ENCODE measurements at regions not wholly inside any gene's neighbourhood (a gene's known extent, or its start where the extent isn't known, plus 50 kb on each side); places are given as distances from the start of the nearest gene placed in this dataset.

- peak; percentile 25 for DNase-seq
Observed at GRCh38 chr12:24404086-24404815, 454.8 kb upstream of the SOX5 start.

- no peak for DNase-seq
Observed at GRCh38 chr12:24400533-24400932, 451.1 kb upstream of the SOX5 start.

GRCh38 chr12:24398605-24399004, 449.1 kb upstream of the SOX5 start:
- DNase-seq: no peak

- DNase-seq: no peak
Observed at GRCh38 chr12:24396224-24396623, 446.8 kb upstream of the SOX5 start.

GRCh38 chr12:24394246-24394645, 444.8 kb upstream of the SOX5 start:
- no peak for DNase-seq

- DNase-seq: no peak
Observed at GRCh38 chr12:24393071-24393470, 443.6 kb upstream of the SOX5 start.

- no peak for DNase-seq
Observed at GRCh38 chr12:24389394-24389793, 439.9 kb upstream of the SOX5 start.

GRCh38 chr12:24387381-24387780, 437.9 kb upstream of the SOX5 start:
- DNase-seq: no peak

- no peak for DNase-seq
Observed at GRCh38 chr12:24386836-24387235, 437.4 kb upstream of the SOX5 start.

- DNase-seq: no peak
Observed at GRCh38 chr12:24381790-24382189, 432.3 kb upstream of the SOX5 start.

- no peak for DNase-seq
Observed at GRCh38 chr12:24379861-24380521, 430.5 kb upstream of the SOX5 start.

- DNase-seq: no peak
Observed at GRCh38 chr12:24379433-24379832, 430.0 kb upstream of the SOX5 start.

GRCh38 chr12:24378548-24379407, 429.3 kb upstream of the SOX5 start:
- DNase-seq: no peak

GRCh38 chr12:24374452-24374851, 425.0 kb upstream of the SOX5 start:
- no peak for DNase-seq

- DNase-seq: no peak
Observed at GRCh38 chr12:24373004-24373403, 423.5 kb upstream of the SOX5 start.

GRCh38 chr12:24366514-24366913, 417.0 kb upstream of the SOX5 start:
- no peak for DNase-seq

GRCh38 chr12:24364921-24365320, 415.5 kb upstream of the SOX5 start:
- no peak for DNase-seq

GRCh38 chr12:24363177-24363754, 413.8 kb upstream of the SOX5 start:
- peak; percentile 29 for DNase-seq

GRCh38 chr12:24361877-24362580, 412.6 kb upstream of the SOX5 start:
- no peak for DNase-seq

GRCh38 chr12:24360907-24361306, 411.4 kb upstream of the SOX5 start:
- no peak for DNase-seq

- DNase-seq: no peak
Observed at GRCh38 chr12:24360461-24360860, 411.0 kb upstream of the SOX5 start.

GRCh38 chr12:24360057-24360456, 410.6 kb upstream of the SOX5 start:
- peak; percentile 15 for DNase-seq

GRCh38 chr12:24359418-24359817, 409.9 kb upstream of the SOX5 start:
- DNase-seq: no peak

Data from OCI-M1 (cell line).